ENCODE measurements at regions not wholly inside any gene's neighbourhood (a gene's known extent, or its start where the extent isn't known, plus 50 kb on each side); places are given as distances from the start of the nearest gene placed in this dataset.

DNA sequence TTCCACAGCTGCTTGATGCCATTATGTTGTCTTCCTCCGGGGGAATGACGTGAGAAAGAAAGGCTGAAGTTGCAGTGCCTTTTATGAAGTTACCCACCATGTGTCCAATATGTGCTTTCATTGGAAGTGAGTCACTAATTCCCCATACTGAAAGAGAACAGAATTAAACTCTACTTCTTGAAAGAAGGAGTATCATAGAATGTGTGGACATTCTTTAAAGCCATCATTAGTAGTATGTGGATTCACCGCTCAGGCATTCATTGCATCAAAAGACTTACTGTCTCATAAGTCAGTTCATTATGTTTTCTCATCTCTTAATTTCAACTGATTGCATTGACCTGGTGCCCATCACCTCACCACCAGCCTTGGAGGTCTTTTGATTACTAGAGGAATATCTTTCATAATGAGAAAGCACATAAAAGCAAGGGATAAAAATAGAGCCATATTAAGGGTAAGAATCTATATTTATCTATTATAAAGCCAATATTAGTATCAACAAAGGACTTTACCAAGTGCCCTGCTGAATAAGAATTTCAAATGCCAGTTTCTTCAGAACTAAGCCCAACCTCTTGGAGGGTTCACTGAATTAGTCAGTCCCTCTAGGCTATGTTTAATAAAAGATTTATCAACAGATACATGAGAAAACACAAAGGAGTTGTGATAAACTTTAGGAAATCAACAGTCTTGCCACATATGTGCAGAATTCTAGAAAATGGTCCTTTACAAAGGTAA, 516.1 kb downstream of the NTRK2 start:
- no peak for TF ChIP-seq CTCF (IDR thresholded peaks at IDR 0.05)
- TF ChIP-seq EZH2 (IDR thresholded peaks at IDR 0.05; ENCODE audit: borderline replicate concordance, insufficient read depth, low read depth, low read length, poor library complexity, severe bottlenecking) = no peak

All from B cell (primary cell).